Activated naive CD8-positive, alpha-beta T cell treated with anti-CD3 and anti-CD28 coated beads, Interleukin-2, amount 10 ng/mL, durations not matched to agents 7 days and 5 days (primary cell): ENCODE measurements at regions not wholly inside any gene's neighbourhood (a gene's known extent, or its start where the extent isn't known, plus 50 kb on each side); places are given as distances from the start of the nearest gene placed in this dataset.
"Not testable (repeated sequence)": the region's sequence is repeated elsewhere in the genome, so short reads cannot be mapped to it uniquely, and the experiment has no call there.

ENCODE experiments used
- ATAC-seq: fragments of 150-1000 bp; cut with Tn5 transposase; one replicate; pipeline ENCODE4 v1.10.0; 2021; ENCODE audit warnings: low read depth, moderate library complexity
- POLR2A ChIA-PET: fragments of 350-600 bp; sonication (Branson Sonifier 250); formaldehyde crosslinking; loops from one replicate; lab custom pipeline; 2021; ENCODE audit warnings: antibody characterized with exemption; lab: Charles Lee
- DNase-seq: peaks from one replicate; pipeline ENCODE4 v3.0.0; 2021
- H3K27ac Mint-ChIP-seq: one replicate; pipeline ENCODE4 v1.8.0; 2022; ENCODE audit warnings: mild to moderate bottlenecking, mixed read lengths
- H3K27me3 Mint-ChIP-seq: one replicate; pipeline ENCODE4 v1.8.0; 2022; ENCODE audit warnings: mild to moderate bottlenecking, moderate library complexity, mixed read lengths
- H3K36me3 Mint-ChIP-seq: one replicate; pipeline ENCODE4 v1.8.0; 2021; ENCODE audit warnings: mild to moderate bottlenecking, mixed read lengths
- H3K4me1 Mint-ChIP-seq: one replicate; pipeline ENCODE4 v1.8.0; 2021; ENCODE audit warnings: mixed read lengths
- H3K4me3 Mint-ChIP-seq: one replicate; pipeline ENCODE4 v1.8.0; 2022; ENCODE audit warnings: mild to moderate bottlenecking, moderate library complexity, mixed read lengths
- H3K9me3 Mint-ChIP-seq: one replicate; pipeline ENCODE4 v1.8.0; 2021; ENCODE audit warnings: mixed read lengths

GRCh38 chr14:104402303-104402702, 177.3 kb upstream of the C14orf180 start:
- H3K27me3 Mint-ChIP-seq, H3K4me3 Mint-ChIP-seq, ATAC-seq, H3K36me3 Mint-ChIP-seq, POLR2A ChIA-PET, H3K4me1 Mint-ChIP-seq, DNase-seq, H3K9me3 Mint-ChIP-seq, H3K27ac Mint-ChIP-seq: not testable (repeated sequence)

- peaks cover 6% of the 10 kb centered on the region for H3K4me1 Mint-ChIP-seq
- no peak overlapping the region for H3K4me3 Mint-ChIP-seq
- POLR2A ChIA-PET = no interaction called here
- no peak for DNase-seq
- no peaks in the 10 kb centered on the region for H3K36me3 Mint-ChIP-seq
- ATAC-seq = no peak
- H3K9me3 Mint-ChIP-seq = peaks cover 8% of the 10 kb centered on the region
- H3K27ac Mint-ChIP-seq = no peak overlapping the region
- H3K27me3 Mint-ChIP-seq = peaks cover 4% of the 10 kb centered on the region
Observed at GRCh38 chr14:104403421-104404220, 175.9 kb upstream of the C14orf180 start.

DNA sequence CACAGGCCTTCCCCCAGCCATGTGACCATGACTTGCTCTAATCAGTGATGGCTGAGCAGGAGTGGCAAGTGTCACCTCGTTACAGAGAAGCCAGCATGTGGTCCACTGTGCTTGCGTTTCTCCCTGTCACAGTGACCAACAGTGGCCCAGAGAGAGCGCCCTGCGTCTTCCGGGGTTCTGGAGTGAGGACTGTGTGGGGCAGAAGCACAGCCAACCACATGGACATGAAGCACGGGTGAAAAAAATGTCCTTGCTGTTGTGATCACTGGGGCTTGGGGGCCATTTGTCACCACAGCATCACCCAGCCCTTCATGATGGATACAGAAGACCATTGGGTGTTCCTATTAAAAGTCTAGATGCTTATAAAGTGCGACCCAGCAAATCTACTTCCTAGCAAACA, 174.6 kb upstream of the C14orf180 start:
- DNase-seq = no peak
- Mint-ChIP-seq H3K27ac (no peak overlapping the region), H3K9me3 (peaks cover 11% of the 10 kb centered on the region)

DNA sequence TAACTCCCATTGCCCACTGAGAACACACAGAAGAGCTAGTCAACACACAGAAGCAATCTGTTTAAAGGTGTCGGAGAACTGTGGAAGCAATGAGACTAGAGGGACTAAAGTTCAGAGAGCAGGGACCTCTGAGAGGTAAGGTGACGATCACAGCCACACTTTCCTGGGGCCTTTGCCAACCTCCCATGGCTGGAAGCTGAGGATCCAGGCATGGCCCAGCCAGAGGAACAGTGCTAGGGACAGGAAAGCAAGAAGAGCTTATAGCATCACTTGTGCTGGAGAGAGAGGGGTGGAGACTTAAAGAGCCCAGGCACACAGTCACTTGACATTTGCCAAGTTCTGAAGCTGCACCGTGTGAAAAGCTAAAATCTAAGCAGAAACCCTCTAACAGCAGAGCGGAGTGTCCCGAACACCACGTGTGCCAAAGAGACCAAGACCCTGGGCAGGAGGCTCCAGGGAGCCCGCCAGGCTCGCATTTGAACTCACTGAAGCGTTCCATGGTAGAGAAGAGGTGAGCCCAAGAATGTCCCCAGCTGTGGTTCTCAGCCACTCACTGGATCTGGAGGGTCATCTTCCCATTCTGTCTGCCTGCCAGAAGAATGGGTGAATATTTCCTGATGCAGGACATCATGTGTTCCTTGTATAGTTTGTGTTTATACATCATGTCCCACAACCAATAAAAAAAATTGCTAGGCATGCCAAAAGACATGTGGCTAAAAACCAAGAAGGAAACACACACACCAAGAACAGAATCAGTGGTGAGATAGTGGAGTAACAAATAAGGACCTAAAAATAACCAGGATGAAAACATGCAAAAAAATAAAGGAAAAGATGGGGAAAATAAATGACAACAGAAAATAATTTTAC, 174.0 kb upstream of the C14orf180 start:
- Mint-ChIP-seq H3K4me1 (no peaks in the 10 kb centered on the region), H3K4me3 (no peak overlapping the region), H3K9me3 (peaks cover 11% of the 10 kb centered on the region), H3K27me3 (peaks cover 4% of the 10 kb centered on the region), H3K36me3 (no peaks in the 10 kb centered on the region), H3K27ac (no peak overlapping the region)
- POLR2A ChIA-PET = no interaction called here
- no peak for DNase-seq
- ATAC-seq = no peak

More for the DNA sequence above, 174.6 kb upstream of the C14orf180 start:
- POLR2A ChIA-PET = no interaction called here
- H3K27me3 Mint-ChIP-seq = peaks cover 4% of the 10 kb centered on the region
- H3K4me1 Mint-ChIP-seq = peaks cover 1% of the 10 kb centered on the region
- ATAC-seq = no peak
- H3K36me3 Mint-ChIP-seq = no peaks in the 10 kb centered on the region
- no peak overlapping the region for H3K4me3 Mint-ChIP-seq

GRCh38 chr14:104406831-104407230, 172.7 kb upstream of the C14orf180 start:
- H3K9me3 Mint-ChIP-seq = peaks cover 11% of the 10 kb centered on the region
- no peaks in the 10 kb centered on the region for H3K36me3 Mint-ChIP-seq
- no peak overlapping the region for H3K27ac Mint-ChIP-seq
- no peaks in the 10 kb centered on the region for H3K4me1 Mint-ChIP-seq
- no peak overlapping the region for H3K4me3 Mint-ChIP-seq
- no peak for ATAC-seq
- peaks cover 4% of the 10 kb centered on the region for H3K27me3 Mint-ChIP-seq
- POLR2A ChIA-PET = no interaction called here
- DNase-seq = no peak

GRCh38 chr14:104416383-104416782, 163.2 kb upstream of the C14orf180 start:
- no peaks in the 10 kb centered on the region for H3K4me1 Mint-ChIP-seq
- H3K27ac Mint-ChIP-seq = no peak overlapping the region
- peaks cover 2% of the 10 kb centered on the region for H3K9me3 Mint-ChIP-seq
- DNase-seq = no peak
- peaks cover 11% of the 10 kb centered on the region for H3K27me3 Mint-ChIP-seq
- H3K4me3 Mint-ChIP-seq = no peak overlapping the region
- POLR2A ChIA-PET = no interaction called here
- no peak for ATAC-seq
- H3K36me3 Mint-ChIP-seq = no peaks in the 10 kb centered on the region

- no peak overlapping the region for H3K4me3 Mint-ChIP-seq
- POLR2A ChIA-PET = no interaction called here
- H3K27me3 Mint-ChIP-seq = peaks cover 11% of the 10 kb centered on the region
- DNase-seq = no peak
- H3K9me3 Mint-ChIP-seq = no peaks in the 10 kb centered on the region
- ATAC-seq = no peak
- H3K27ac Mint-ChIP-seq = no peak overlapping the region
- H3K36me3 Mint-ChIP-seq = no peaks in the 10 kb centered on the region
- no peaks in the 10 kb centered on the region for H3K4me1 Mint-ChIP-seq
Observed at GRCh38 chr14:104419865-104420505, 159.6 kb upstream of the C14orf180 start.

- H3K27ac Mint-ChIP-seq, H3K36me3 Mint-ChIP-seq, H3K4me1 Mint-ChIP-seq, H3K4me3 Mint-ChIP-seq, H3K9me3 Mint-ChIP-seq, POLR2A ChIA-PET, ATAC-seq, DNase-seq: not testable (repeated sequence)
- H3K27me3 Mint-ChIP-seq = peaks cover 11% of the 10 kb centered on the region
Observed at GRCh38 chr14:104420523-104420922, 159.0 kb upstream of the C14orf180 start.

DNA sequence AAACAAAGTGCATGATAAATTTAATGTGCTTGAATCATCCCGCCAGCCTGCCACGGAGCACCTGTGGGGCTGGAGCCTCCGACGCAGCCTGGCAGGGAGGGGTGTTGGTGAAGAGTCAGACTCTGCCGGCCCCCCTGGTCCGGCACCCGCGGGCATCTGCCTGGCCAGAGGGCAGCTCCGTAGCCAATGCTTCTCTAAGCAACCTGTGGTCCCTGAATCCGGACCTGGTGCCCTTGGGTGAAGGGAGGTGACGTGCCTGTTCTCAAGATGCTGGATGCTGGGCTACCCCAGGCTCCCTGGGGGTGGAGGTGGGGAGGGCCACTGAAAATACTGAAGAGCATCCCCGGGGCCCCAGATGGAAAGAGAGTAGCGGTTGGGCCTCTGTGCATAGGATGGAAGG, 158.6 kb upstream of the C14orf180 start:
- Mint-ChIP-seq H3K4me1 (no peaks in the 10 kb centered on the region), H3K27ac (no peak overlapping the region), H3K9me3 (no peaks in the 10 kb centered on the region), H3K4me3 (no peak overlapping the region), H3K36me3 (no peaks in the 10 kb centered on the region), H3K27me3 (peaks cover 11% of the 10 kb centered on the region)
- no peak for ATAC-seq
- no peak for DNase-seq
- POLR2A ChIA-PET = no interaction called here

DNA sequence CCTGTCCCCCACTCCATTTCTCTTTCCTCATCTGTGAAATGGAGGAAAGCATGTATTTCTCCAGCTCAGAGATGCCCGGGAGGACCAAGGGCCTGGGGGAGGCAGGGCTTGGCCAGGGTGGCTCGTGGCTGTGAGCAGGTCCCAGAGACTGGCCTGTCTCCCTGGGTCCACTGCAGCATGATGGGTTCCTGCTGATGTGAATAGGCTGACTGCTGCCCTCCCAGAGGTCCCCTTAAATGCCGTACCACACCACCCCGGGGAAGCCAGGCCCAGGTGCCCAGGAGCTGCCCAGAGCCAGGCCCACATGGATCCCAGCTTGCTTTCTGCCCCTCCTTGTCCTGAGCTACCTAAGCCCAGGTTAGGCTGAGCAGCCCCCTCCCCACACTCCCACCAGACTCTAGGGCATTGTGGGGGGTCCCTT, 158.2 kb upstream of the C14orf180 start:
- H3K36me3 Mint-ChIP-seq = no peaks in the 10 kb centered on the region
- DNase-seq (no peak), ATAC-seq (no peak)
- H3K27ac Mint-ChIP-seq = no peak overlapping the region
- POLR2A ChIA-PET = no interaction called here
- H3K4me1 Mint-ChIP-seq = no peaks in the 10 kb centered on the region
- peaks cover 11% of the 10 kb centered on the region for H3K27me3 Mint-ChIP-seq
- no peak overlapping the region for H3K4me3 Mint-ChIP-seq
- H3K9me3 Mint-ChIP-seq = no peaks in the 10 kb centered on the region

DNA sequence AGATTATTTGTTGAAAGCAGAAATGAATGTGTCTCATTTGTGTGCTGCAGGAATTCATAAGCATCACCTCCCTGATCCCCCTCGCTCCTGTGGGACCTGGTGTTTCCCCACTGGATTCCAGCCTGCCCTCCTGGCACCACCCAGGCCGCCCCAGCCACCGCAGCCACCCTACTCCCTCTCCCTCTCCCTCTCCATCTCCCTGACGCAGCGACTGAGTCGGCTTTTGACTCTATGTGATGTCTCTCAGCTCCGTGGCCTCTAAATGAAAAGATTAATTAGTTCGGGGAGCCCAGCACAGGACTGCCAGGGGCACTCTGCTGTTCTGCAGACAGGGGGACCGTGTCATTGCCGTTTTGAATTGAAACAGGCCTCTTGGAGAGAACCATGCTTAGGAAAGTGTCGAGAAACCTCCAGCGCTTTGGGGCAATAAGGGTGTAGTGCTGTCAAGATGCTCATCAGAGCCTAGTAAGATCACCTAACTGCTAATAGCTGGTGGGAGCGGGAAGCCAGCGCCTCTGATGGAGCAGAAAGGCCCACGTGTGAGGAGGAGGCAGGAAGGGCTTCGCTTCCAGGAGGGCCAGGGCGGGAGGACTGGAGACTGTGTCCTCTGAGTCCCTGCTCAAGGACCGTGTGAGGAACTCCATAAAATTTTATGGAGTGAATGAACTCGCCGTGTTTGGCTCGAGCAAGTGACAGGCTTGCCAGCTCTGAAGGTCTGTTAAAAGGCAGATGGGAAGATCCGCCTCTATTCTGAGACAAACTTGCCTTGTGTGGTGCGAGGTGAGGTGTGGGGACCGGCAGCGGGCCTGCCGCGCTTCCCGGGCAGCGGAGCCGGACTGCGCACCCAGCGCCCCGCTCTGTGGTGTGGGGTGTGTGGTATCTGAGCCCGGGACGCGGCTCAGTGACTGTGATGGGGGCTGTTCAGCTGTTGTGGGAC, 157.4 kb upstream of the C14orf180 start:
- Mint-ChIP-seq H3K27me3 (peaks cover 11% of the 10 kb centered on the region), H3K9me3 (no peaks in the 10 kb centered on the region), H3K4me3 (no peak overlapping the region), H3K4me1 (no peaks in the 10 kb centered on the region), H3K27ac (no peak overlapping the region), H3K36me3 (no peaks in the 10 kb centered on the region)
- POLR2A ChIA-PET = no interaction called here
- no peak for ATAC-seq
- no peak for DNase-seq

DNA sequence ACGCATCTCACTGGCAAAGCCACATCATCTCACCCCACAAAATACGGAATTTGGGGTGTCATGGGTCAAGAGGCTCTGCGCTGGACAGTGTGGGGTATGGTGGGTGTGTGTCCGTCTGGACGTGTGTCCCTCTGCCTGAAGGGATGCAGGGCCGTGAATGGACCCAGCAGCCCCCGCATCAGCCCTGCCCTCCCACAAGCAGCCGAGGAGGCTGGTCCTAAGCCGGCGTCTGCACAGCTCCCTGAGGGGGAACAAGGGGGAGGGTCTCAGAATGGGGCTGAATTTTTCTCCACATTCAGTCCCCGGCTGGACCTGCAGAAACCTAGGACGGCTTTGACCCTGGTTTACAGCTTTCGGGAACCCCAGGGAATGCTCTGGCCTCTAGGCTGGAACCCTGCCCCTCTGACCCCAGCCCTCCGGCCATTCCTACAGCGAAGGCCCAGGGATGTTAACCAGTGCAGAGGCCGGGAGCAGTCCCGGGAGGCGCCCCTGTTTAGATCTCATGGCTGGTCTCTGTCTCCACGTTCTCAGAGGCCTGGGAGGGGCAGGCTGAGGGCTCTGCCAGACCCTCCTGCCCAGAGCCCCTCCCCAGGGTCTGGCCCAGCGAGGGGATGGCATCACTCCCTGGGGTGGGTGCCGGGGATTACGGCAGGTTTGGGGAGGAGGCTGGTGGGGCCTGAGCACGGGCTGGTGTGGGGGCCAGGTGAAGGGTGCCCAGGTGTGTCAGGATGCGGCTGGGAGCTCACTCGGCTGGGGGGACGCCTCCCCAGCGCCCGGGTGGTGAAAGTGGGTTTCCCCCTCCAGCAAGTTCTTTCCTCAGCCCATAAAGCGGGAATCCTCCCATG, 156.5 kb upstream of the C14orf180 start:
- POLR2A ChIA-PET = no interaction called here
- no peaks in the 10 kb centered on the region for H3K4me1 Mint-ChIP-seq
- no peak for ATAC-seq
- no peak overlapping the region for H3K27ac Mint-ChIP-seq
- H3K27me3 Mint-ChIP-seq = peaks cover 11% of the 10 kb centered on the region
- no peak overlapping the region for H3K4me3 Mint-ChIP-seq
- no peaks in the 10 kb centered on the region for H3K36me3 Mint-ChIP-seq
- DNase-seq = no peak
- H3K9me3 Mint-ChIP-seq = no peaks in the 10 kb centered on the region
